ENCODE measurements at regions not wholly inside any gene's neighbourhood (a gene's known extent, or its start where the extent isn't known, plus 50 kb on each side); places are given as distances from the start of the nearest gene placed in this dataset.

DNA sequence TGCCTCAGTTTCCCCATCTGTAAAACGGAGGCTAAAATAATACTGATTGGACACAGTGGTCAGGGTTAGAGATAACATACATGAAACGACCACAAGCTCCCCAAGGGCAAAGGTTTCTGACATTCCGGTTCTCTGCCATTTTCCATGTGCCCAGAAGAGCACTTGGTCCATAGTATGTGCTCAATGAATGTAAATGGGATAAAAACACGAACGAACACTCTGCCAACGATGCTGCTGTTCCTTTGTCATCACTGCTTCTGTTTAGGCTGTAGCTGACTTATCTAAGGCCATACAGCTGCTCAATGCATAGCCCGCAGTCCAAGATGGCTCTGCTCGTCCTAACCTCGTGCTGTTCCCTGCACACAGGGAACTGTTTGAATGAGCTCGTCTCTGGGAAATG, 102.0 kb downstream of the RMI2 start:
- TF ChIP-seq, protein P1, sequence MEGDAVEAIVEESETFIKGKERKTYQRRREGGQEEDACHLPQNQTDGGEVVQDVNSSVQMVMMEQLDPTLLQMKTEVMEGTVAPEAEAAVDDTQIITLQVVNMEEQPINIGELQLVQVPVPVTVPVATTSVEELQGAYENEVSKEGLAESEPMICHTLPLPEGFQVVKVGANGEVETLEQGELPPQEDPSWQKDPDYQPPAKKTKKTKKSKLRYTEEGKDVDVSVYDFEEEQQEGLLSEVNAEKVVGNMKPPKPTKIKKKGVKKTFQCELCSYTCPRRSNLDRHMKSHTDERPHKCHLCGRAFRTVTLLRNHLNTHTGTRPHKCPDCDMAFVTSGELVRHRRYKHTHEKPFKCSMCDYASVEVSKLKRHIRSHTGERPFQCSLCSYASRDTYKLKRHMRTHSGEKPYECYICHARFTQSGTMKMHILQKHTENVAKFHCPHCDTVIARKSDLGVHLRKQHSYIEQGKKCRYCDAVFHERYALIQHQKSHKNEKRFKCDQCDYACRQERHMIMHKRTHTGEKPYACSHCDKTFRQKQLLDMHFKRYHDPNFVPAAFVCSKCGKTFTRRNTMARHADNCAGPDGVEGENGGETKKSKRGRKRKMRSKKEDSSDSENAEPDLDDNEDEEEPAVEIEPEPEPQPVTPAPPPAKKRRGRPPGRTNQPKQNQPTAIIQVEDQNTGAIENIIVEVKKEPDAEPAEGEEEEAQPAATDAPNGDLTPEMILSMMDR (IDR thresholded peaks at IDR 0.05): no peak
- no peak for TF ChIP-seq POLR2AphosphoS5 (IDR thresholded peaks at IDR 0.05)
- no peak for TF ChIP-seq POLR2A (IDR thresholded peaks at IDR 0.05)

All from transverse colon (tissue), 4 donors.